Ureter (tissue), 1 donor: ENCODE measurements at regions not wholly inside any gene's neighbourhood (a gene's known extent, or its start where the extent isn't known, plus 50 kb on each side); places are given as distances from the start of the nearest gene placed in this dataset.
A peak's percentile ranks its signal among the peaks of the same experiment; 100 is the strongest.
"Not testable (repeated sequence)": the region's sequence is repeated elsewhere in the genome, so short reads cannot be mapped to it uniquely, and the experiment has no call there.

Source experiments
- DNase-seq: peaks from one replicate; pipeline ENCODE4 v3.0.0-alpha.2; 2020; ENCODE audit warnings: low spot score
- donor health status: DM: yes; HTN: yes; CAD: no.

DNA sequence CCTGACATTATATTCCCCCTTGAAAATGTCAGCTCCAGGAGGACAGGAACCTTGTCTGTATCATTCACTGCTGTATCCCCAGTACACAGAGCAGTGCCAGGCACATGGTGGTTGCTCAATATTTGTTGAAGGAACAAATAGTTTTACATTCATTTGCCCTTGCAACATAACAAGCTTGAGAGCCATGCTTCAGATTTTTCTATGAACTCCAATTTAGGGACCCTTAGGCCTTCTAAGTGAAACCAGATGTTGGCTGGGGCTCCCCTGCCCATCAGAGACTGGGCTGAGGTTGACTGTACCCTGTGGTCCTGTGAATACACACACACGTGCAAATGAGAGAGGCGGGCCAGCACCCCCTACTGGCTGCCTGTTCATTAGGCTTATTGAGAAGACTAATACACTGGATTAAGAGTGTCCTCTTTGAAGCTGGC is 214.9 kb upstream of the WWC1 start:
- no peak for DNase-seq

DNA sequence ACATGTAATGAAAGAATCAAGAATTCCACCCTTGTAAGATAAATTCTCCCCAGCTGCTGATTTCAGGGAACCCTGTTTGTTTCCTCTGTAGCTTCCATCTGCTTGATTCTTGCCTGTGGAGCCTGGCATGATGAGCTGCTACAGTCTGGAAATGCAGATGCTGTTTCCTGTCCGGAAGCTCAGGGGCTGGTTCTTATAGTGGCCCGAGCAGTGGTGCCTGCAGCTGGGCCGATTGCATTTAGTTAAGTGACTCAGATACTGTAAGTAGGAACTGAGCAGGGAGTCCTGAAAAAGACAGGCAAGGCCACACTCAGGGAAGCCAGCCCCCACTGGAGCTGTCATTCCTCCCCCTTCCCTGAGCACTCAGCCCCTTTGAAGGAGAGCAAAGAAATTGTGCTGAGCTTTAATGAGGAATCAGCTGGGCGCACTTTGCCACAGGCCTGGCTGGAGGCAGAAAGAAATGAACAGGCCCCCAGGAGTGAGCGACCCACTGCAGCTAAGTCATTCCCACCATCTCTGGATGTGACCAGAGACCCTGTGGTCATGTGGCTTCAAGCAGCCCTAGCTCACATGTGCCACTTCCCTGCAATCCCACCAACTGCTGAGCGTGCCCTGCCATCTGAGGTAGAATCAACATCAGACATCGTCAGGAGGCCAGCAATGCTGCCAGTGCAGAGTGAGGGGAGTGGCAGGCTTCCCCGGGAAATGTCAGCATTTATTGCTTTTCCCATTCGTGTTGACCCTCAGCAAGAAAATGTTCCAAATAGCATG is 206.0 kb upstream of the WWC1 start:
- DNase-seq, result no peak

DNA sequence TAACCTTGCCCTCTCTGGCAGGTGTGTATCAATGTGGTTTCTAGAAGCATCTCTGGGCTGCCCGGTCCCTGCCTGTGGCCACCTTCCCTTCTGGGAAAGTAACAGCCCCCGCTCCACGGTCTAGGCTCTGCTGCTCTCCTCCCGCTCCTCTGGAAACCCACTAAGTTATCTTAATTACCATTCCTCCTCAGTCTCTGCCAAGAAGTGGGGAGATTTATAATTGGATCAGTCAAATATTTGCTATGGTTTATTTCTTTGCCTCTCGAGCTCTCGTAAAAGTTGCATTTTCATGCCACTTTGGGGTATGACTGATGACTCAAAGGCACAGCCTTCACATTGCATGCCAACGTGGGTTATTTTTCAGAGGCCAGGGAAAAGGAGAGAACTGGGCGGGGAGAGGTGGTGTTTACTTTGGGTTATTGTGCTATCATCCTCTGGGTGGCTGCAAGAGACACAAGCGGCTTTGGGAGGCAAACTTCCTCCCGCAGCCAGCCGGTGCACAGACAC is 205.3 kb upstream of the WWC1 start:
- DNase-seq, result peak; percentile 71

DNA sequence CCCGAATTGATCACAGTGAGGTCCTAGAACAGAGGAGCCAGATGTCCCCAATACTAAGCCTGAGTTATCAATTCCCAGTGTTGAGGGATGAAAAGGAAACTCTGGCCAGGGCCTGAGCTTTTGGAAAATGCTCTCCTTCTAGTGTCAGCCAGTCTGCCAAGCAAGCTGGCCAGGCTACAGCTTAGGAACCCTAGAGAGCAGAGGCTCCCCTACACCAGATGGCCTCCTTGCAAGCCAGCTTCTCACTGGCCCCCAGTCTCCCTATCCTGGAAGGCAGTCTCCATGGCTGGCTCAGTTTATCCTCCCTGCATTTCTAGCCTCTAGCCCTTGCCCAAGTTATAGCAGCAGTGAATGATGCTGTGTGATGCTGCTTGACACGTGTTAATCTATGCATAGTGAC is 204.7 kb upstream of the WWC1 start:
- no peak for DNase-seq

DNA sequence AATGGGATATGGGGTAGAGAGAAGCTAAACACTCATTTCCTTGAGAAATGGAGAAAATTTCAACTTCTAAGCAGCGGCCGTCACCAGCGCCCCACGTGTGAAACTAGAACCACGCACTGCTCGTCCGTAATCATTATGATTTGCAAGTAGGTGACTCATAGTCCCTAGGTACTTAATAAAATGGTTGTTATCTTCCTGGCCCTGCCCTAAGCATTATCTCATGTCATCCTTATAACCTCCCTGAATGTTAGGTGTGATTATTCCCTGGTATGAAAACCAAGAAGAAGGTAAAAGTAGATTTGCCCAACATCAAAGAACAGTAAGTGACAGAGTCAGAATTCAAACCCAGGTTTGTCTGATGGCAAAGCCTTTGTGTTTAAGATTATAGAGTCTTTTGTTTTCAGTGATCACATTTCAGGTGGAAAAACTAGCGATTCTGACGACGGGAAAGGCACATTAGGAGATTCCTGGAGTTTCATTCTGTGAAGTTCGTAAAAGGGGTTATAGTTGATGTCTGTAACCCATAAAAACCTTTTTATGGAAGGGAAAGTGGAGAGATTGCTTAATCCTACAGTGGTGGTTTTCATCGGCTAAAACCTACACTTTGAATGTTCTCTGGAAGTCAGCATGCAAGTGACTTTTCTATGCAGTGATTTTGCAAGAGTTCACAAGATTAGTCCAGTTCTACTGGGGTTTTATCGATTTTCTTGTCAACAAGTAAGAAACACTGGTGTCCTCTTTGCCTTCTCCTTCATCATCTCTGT is 202.9 kb upstream of the WWC1 start:
- DNase-seq, result no peak

GRCh38 chr5:168089201-168089887 is 202.1 kb upstream of the WWC1 start:
- no peak for DNase-seq

- DNase-seq, result no peak
These were observed 198.9 kb upstream of the WWC1 start for GRCh38 chr5:168092209-168093185.

DNA sequence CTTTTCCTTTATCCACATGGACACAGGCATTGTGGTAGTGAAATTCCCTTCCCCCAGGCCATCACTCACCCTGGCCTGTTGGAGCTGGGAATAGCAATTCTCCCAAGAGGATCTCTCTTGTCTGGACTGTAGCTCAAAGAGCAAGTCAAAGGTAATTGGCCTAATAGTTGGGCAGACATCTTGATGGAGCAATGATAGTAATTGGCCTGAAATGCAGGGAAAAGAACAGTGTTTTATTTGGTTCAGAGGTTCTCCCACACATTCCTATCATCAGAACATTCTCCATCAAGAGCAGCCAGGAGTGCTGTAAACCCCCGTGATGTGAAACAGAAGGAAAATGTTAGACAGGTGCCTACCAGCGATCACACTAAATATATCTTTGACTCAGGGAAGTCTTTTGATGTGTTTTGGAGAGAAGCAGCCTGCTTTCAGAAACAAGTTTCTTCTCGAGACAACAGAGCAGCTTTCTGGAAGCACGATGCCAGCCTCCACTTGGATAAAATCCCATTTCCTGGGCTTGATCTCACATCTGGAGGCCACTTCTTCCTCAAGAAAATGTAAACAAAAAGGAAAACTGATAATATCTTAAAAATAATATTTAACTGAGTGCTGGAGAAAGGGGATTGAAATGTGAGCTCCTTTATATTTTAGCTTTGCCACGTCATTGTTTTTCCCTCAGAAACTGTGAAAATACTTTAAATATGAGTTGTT is 198.1 kb upstream of the WWC1 start:
- DNase-seq, result no peak

DNA sequence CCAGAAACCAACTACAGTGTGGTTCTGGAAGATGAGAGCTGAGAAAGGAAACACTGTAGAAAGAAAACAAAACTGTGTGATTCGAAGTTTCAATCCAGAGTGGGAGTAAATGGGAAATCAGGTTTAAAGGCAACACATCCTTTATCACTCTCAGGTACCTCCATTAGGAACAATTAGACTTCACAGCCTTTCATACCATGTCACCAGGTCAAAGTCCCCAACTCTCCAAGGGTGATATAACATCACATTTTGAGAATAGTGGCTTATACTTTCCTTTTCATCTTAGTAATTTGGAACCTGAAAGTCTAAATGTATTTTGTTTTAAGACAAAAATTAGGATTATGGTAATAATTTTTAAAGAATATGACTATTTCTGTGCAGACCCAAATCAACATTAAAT is 194.9 kb upstream of the WWC1 start:
- no peak for DNase-seq

DNA sequence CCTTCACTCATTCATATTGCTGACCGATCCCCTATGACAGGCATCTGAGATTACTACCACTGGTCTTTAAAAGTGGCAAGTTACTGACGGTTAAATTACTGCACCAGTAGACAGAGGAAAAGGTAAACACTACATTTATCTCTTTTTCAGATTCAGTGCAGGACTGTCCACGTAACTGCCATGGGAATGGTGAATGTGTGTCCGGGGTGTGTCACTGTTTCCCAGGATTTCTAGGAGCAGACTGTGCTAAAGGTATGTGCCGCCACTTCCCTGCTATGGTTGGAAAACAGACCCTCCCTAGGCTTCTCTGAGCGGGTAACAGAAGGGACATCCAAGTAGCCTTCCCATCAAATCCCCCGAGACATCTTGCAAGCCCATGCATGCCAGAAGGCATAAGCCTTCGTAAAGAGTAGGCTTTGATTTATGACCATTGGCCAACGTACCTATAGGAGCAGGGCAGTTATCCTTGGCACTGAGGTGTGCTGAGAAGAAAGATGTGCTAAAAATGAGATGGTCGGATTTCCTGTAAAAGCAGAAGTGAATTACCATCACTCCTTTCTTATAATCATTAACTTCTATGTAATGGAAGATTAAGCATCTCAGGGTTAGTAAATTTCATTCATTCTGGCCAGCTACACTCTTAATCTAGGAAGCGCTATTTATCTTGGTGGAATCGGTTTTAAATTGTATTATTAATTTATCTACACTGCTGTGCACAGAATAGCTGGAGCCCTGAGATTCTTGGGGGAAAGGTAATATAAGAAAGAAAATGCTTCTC is 193.4 kb upstream of the WWC1 start:
- no peak for DNase-seq

DNA sequence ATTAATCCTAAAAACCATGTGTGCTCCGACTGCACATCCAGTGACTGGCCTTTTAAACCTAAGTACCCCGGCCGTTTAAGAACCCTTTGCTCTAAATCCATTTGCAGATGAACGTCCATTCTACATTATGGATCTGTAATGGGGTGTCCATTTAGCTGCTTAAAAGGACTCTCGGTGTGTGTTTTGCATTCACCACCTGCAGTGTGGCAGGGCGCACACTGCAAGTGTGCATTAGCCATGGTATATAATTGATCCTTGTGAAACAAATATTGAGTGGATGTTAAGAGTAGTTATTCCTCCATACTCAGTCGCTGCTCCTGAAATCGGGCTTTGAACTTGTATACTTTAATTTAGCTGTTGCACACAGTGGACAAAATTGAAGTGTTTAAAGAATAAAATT is 190.1 kb upstream of the WWC1 start:
- no peak for DNase-seq

DNA sequence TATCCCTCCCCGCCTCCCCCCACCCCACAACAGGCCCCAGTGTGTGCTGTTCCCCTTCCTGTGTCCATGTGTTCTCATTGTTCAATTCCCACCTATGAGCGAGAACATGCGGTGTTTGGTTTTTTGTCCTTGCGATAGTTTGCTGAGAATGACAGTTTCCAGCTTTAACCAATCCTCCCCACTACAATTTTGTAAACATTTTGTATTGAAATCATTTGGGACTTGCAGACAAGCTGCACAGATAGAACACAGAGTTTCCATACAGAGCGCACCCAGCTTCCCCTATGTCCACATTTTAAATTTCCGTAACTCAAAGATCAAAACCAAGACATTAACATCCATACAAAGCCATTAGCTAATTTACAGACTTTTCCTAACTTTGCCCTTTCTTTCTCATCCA is 188.4 kb upstream of the WWC1 start:
- not testable (repeated sequence) for DNase-seq

- DNase-seq, result no peak
These were observed 187.1 kb upstream of the WWC1 start for GRCh38 chr5:168104350-168104749.

DNA sequence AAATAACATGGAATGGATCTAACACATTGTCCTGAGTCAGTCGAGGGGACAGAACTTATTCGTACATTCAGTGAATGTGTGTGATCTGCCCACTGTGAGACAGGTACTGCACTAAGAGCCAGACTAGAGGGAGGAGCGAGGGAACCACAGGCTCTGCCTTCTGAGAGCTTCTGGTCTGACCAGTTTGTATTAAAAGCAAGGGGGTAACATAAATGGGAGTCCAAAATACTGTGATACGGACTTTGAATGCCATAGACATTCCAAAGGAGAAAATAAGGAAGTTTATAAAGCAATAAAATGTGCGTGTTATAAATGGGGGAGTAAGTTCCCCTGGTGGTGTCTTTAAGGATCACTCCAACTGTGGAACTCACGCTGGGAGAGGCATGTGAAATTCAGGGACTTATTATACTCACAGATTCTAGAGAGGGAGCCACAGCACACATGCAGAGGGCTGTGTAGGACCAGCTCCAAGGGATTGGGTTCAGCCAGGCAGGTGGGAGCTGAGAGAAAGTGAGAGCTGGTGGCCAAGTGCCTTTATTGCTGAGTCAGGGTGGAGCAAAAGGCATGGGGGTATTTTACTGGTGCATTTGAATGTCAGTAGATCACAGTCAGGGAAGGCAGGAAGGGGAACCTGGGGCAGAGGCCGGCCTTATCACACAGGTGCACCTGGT is 186.5 kb upstream of the WWC1 start:
- no peak for DNase-seq

DNA sequence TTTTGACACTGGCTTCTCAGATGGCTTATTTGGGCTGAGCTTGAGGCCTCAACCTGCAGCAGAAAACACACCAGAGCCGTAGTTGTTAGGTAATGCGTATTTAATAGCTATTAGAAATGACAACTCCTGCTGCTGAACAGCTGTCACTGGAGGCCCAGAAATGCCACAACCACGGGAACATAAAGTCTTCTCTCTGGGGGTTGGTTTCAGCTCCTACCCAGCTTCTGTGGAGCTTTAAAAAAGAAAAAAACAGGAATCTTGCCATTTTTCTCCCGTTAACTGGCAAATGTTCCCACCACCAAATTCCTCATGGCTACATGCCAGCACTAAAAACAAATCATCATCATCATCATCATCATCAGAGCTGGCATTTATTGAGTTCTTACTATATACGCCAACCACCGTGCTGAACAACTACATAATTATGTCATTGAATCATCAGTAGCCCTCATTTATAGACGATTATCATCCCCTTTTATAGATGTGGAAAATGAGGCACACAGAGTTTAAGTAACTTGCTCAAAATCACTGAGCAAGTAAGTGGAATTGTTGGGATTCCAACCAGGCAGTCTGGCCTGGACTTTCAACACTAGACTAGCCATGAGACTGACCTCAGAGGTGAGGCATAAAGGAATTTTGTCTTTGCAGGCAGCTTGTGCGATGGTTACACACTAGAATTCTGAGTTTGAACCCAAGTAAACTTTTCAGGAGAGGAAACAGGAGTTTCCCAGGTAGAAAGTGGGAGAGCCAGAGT is 185.3 kb upstream of the WWC1 start:
- no peak for DNase-seq

GRCh38 chr5:168109441-168109840 is 182.0 kb upstream of the WWC1 start:
- no peak for DNase-seq

- DNase-seq, result no peak
These were observed 181.1 kb upstream of the WWC1 start for GRCh38 chr5:168110384-168110783.
